Naive thymus-derived CD4-positive, alpha-beta T cell (primary cell): ENCODE measurements at regions not wholly inside any gene's neighbourhood (a gene's known extent, or its start where the extent isn't known, plus 50 kb on each side); places are given as distances from the start of the nearest gene placed in this dataset.

Experiments used
- ATAC-seq: fragments of 150-1000 bp; cut with Tn5 transposase; 2 replicates; pipeline ENCODE4 v1.10.0; 2021; ENCODE audit warnings: mild to moderate bottlenecking, moderate library complexity
- CTCF ChIA-PET: fragments of 350-600 bp; sonication (Branson Sonifier 250); formaldehyde crosslinking; loops from one replicate; lab custom pipeline; 2021; ENCODE audit warnings: antibody characterized with exemption; lab: Charles Lee
- POLR2A ChIA-PET: fragments of 350-600 bp; sonication (Branson Sonifier 250); formaldehyde crosslinking; loops from one replicate; lab custom pipeline; 2021; ENCODE audit warnings: antibody characterized with exemption, inconsistent platforms; lab: Charles Lee
- DNase-seq, 9 donors: peaks; one replicate each; pipeline versions ENCODE4 v3.0.0 to v3.0.0-alpha.2; 2020 to 2022; ENCODE audit warnings: mixed read lengths in 1 of 9
- H3K27ac ChIP-seq: one replicate; pipeline ENCODE4 v1.7.0; 2013; ENCODE audit warnings: mild to moderate bottlenecking, low read depth, low read length, moderate library complexity
- H3K27me3 ChIP-seq, 2 donors: one replicate each; pipeline ENCODE4 v1.7.0; 2013; ENCODE audit warnings: low read length in 2 of 2, mild to moderate bottlenecking in 2 of 2, moderate library complexity in 2 of 2; ENCODE audit not compliant: control insufficient read depth in 2 of 2, insufficient read depth in 2 of 2
- H3K36me3 ChIP-seq, 3 experiments: 1 replicate in 2 of 3; 2 replicates in 1 of 3; pipeline ENCODE4 v1.7.0; 2013; ENCODE audit warnings: low read length in 3 of 3, mild to moderate bottlenecking in 3 of 3, moderate library complexity in 1 of 3; ENCODE audit not compliant: insufficient read depth in 3 of 3, control insufficient read depth in 2 of 3
- H3K4me1 ChIP-seq, 2 donors: one replicate each; pipeline ENCODE4 v1.7.0; 2013; ENCODE audit warnings: low read length in 2 of 2, mild to moderate bottlenecking in 2 of 2, moderate library complexity in 1 of 2; ENCODE audit not compliant: control insufficient read depth in 2 of 2, insufficient read depth in 2 of 2
- H3K4me3 ChIP-seq: 2 replicates; pipeline ENCODE4 v1.7.0; 2013; ENCODE audit warnings: mild to moderate bottlenecking, low read length
- H3K9me3 ChIP-seq, 3 experiments: 1 replicate in 2 of 3; 2 replicates in 1 of 3; pipeline ENCODE4 v1.7.0; 2013; ENCODE audit warnings: low read length in 3 of 3; ENCODE audit not compliant: control insufficient read depth in 2 of 3
- H3K27ac Mint-ChIP-seq, 9 donors: one replicate each; pipeline ENCODE4 v1.8.0; 2020 to 2022; ENCODE audit warnings: mixed read lengths in 9 of 9, mild to moderate bottlenecking in 8 of 9, moderate library complexity in 5 of 9, inconsistent platforms in 2 of 9
- H3K27me3 Mint-ChIP-seq, 5 donors: one replicate each; pipeline ENCODE4 v1.8.0; 2021 to 2022; ENCODE audit warnings: mixed read lengths in 5 of 5, mild to moderate bottlenecking in 1 of 5
- H3K36me3 Mint-ChIP-seq, 5 donors: one replicate each; pipeline ENCODE4 v1.8.0; 2020 to 2022; ENCODE audit warnings: mixed read lengths in 5 of 5, mild to moderate bottlenecking in 3 of 5, inconsistent platforms in 1 of 5
- H3K4me1 Mint-ChIP-seq, 7 donors: one replicate each; pipeline ENCODE4 v1.8.0; 2020 to 2022; ENCODE audit warnings: mixed read lengths in 7 of 7, mild to moderate bottlenecking in 3 of 7, inconsistent platforms in 1 of 7
- H3K4me3 Mint-ChIP-seq, 10 donors: one replicate each; pipeline ENCODE4 v1.8.0; 2020 to 2022; ENCODE audit warnings: mild to moderate bottlenecking in 10 of 10, mixed read lengths in 10 of 10, moderate library complexity in 6 of 10, inconsistent platforms in 2 of 10
- H3K9me3 Mint-ChIP-seq, 11 donors: one replicate each; pipeline ENCODE4 v1.8.0; 2020 to 2022; ENCODE audit warnings: mixed read lengths in 11 of 11, mild to moderate bottlenecking in 4 of 11, inconsistent platforms in 1 of 11, moderate library complexity in 1 of 11
- intact Hi-C, 2 donors: fragments of 100-400 bp; cut with micrococcal nuclease; formaldehyde crosslinking; loops; one replicate each; pipeline ENCODE4 v1.15.1; 2023

- no peaks in the 10 kb centered on the region for H3K9me3 ChIP-seq
- ChIA-PET POLR2A (no interaction called here), CTCF (no interaction called here)
- no peaks in the 10 kb centered on the region for H3K27me3 ChIP-seq
- no peak overlapping the region for H3K4me3 ChIP-seq
- H3K9me3 Mint-ChIP-seq = peaks cover 0 to 1% (median 0%) of the 10 kb centered on the region in 11 donors
- no peaks in the 10 kb centered on the region for H3K4me1 ChIP-seq
- no peaks in the 10 kb centered on the region for H3K4me1 Mint-ChIP-seq
- no peak for ATAC-seq
- H3K4me3 Mint-ChIP-seq = no peak overlapping the region
- intact Hi-C loops = no loop called here
- no peaks in the 10 kb centered on the region for H3K36me3 ChIP-seq
- peaks cover 0 to 22% (median 5%) of the 10 kb centered on the region in 5 donors for H3K27me3 Mint-ChIP-seq
- H3K36me3 Mint-ChIP-seq = no peaks in the 10 kb centered on the region
- H3K27ac ChIP-seq = no peak overlapping the region
- H3K27ac Mint-ChIP-seq = no peak overlapping the region
- DNase-seq = no peak
These were observed 90.3 kb upstream of the XYLT1 start for GRCh38 chr16:17561056-17561455.

GRCh38 chr16:17560548-17560947 is 89.8 kb upstream of the XYLT1 start:
- H3K4me1 Mint-ChIP-seq = no peaks in the 10 kb centered on the region
- Histone ChIP-seq H3K4me3 (no peak overlapping the region), H3K27ac (no peak overlapping the region), H3K4me1 (no peaks in the 10 kb centered on the region), H3K9me3 (no peaks in the 10 kb centered on the region), H3K36me3 (no peaks in the 10 kb centered on the region), H3K27me3 (no peaks in the 10 kb centered on the region)
- POLR2A ChIA-PET = no interaction called here
- H3K27ac Mint-ChIP-seq = no peak overlapping the region
- no peak overlapping the region for H3K4me3 Mint-ChIP-seq
- DNase-seq (no peak), ATAC-seq (no peak)
- H3K9me3 Mint-ChIP-seq = no peaks in the 10 kb centered on the region
- intact Hi-C loops = no loop called here
- H3K27me3 Mint-ChIP-seq = peaks cover 0 to 22% (median 4%) of the 10 kb centered on the region in 5 donors
- H3K36me3 Mint-ChIP-seq = no peaks in the 10 kb centered on the region
- CTCF ChIA-PET = no interaction called here

- H3K9me3 Mint-ChIP-seq = no peaks in the 10 kb centered on the region
- POLR2A ChIA-PET = no interaction called here
- CTCF ChIA-PET = no interaction called here
- Histone ChIP-seq H3K9me3 (no peaks in the 10 kb centered on the region), H3K27ac (no peak overlapping the region), H3K4me3 (no peak overlapping the region), H3K36me3 (no peaks in the 10 kb centered on the region), H3K4me1 (no peaks in the 10 kb centered on the region), H3K27me3 (no peaks in the 10 kb centered on the region)
- peaks cover 0 to 23% (median 4%) of the 10 kb centered on the region in 5 donors for H3K27me3 Mint-ChIP-seq
- intact Hi-C loops = no loop called here
- no peak overlapping the region for H3K4me3 Mint-ChIP-seq
- H3K27ac Mint-ChIP-seq = no peak overlapping the region
- no peak for ATAC-seq
- no peak for DNase-seq
- no peaks in the 10 kb centered on the region for H3K4me1 Mint-ChIP-seq
- no peaks in the 10 kb centered on the region for H3K36me3 Mint-ChIP-seq
These were observed 88.6 kb upstream of the XYLT1 start for GRCh38 chr16:17559394-17559793.

- peaks cover 0 to 27% (median 4%) of the 10 kb centered on the region in 5 donors for H3K27me3 Mint-ChIP-seq
- no peak overlapping the region for H3K27ac Mint-ChIP-seq
- DNase-seq (no peak), ATAC-seq (no peak)
- H3K27ac ChIP-seq = no peak overlapping the region
- intact Hi-C loops = no loop called here
- CTCF ChIA-PET = interaction anchor here (0.9 kb wide), 1 partner anchor 83 kb away, joined by 4 read pairs; no protein-coding TSS in a partner anchor
- no peaks in the 10 kb centered on the region for H3K4me1 ChIP-seq
- no peaks in the 10 kb centered on the region for H3K36me3 Mint-ChIP-seq
- H3K9me3 ChIP-seq = no peaks in the 10 kb centered on the region
- POLR2A ChIA-PET = no interaction called here
- H3K4me1 Mint-ChIP-seq = no peaks in the 10 kb centered on the region
- no peak overlapping the region for H3K4me3 Mint-ChIP-seq
- H3K9me3 Mint-ChIP-seq = no peaks in the 10 kb centered on the region
- no peaks in the 10 kb centered on the region for H3K36me3 ChIP-seq
- H3K27me3 ChIP-seq = no peaks in the 10 kb centered on the region
- no peak overlapping the region for H3K4me3 ChIP-seq
These were observed 87.2 kb upstream of the XYLT1 start for GRCh38 chr16:17557949-17558348.

- Histone ChIP-seq H3K4me1 (no peaks in the 10 kb centered on the region), H3K27me3 (no peaks in the 10 kb centered on the region), H3K36me3 (no peaks in the 10 kb centered on the region), H3K27ac (no peak overlapping the region), H3K9me3 (no peaks in the 10 kb centered on the region), H3K4me3 (no peak overlapping the region)
- no peak overlapping the region for H3K4me3 Mint-ChIP-seq
- peak; percentile 38 for ATAC-seq
- H3K4me1 Mint-ChIP-seq = no peaks in the 10 kb centered on the region
- no peak for DNase-seq
- no peak overlapping the region for H3K27ac Mint-ChIP-seq
- ChIA-PET CTCF (interaction anchor here (0.9 kb wide), 1 partner anchor 83 kb away, joined by 4 read pairs; no protein-coding TSS in a partner anchor), POLR2A (no interaction called here)
- intact Hi-C loops = no loop called here
- H3K27me3 Mint-ChIP-seq = peaks cover 0 to 25% (median 4%) of the 10 kb centered on the region in 5 donors
- no peaks in the 10 kb centered on the region for H3K9me3 Mint-ChIP-seq
- no peaks in the 10 kb centered on the region for H3K36me3 Mint-ChIP-seq
These were observed 86.7 kb upstream of the XYLT1 start for GRCh38 chr16:17557480-17557879.

GRCh38 chr16:17556276-17557052 is 85.7 kb upstream of the XYLT1 start:
- Mint-ChIP-seq H3K36me3 (no peaks in the 10 kb centered on the region), H3K9me3 (no peaks in the 10 kb centered on the region), H3K4me1 (no peaks in the 10 kb centered on the region), H3K27ac (peak overlapping the region in 1 of 9 donors; percentile 19), H3K27me3 (peaks cover 0 to 24% (median 4%) of the 10 kb centered on the region in 5 donors), H3K4me3 (no peak overlapping the region)
- intact Hi-C loops = no loop called here
- ChIA-PET POLR2A (no interaction called here), CTCF (no interaction called here)
- no peaks in the 10 kb centered on the region for H3K9me3 ChIP-seq
- no peak overlapping the region for H3K4me3 ChIP-seq
- ATAC-seq (no peak), DNase-seq (peak in 2 of 9 donors; percentile 2 to 8)
- no peak overlapping the region for H3K27ac ChIP-seq
- H3K27me3 ChIP-seq = no peaks in the 10 kb centered on the region
- no peaks in the 10 kb centered on the region for H3K4me1 ChIP-seq
- no peaks in the 10 kb centered on the region for H3K36me3 ChIP-seq

GRCh38 chr16:17555176-17555575 is 84.4 kb upstream of the XYLT1 start:
- Mint-ChIP-seq H3K4me3 (no peak overlapping the region), H3K9me3 (no peaks in the 10 kb centered on the region), H3K36me3 (no peaks in the 10 kb centered on the region), H3K4me1 (no peaks in the 10 kb centered on the region), H3K27me3 (peaks cover 0 to 17% (median 1%) of the 10 kb centered on the region in 5 donors), H3K27ac (peak overlapping the region in 1 of 9 donors; percentile 32)
- no peaks in the 10 kb centered on the region for H3K36me3 ChIP-seq
- H3K9me3 ChIP-seq = no peaks in the 10 kb centered on the region
- POLR2A ChIA-PET = no interaction called here
- ATAC-seq (no peak), DNase-seq (no peak)
- H3K4me1 ChIP-seq = no peaks in the 10 kb centered on the region
- no peak overlapping the region for H3K27ac ChIP-seq
- no peak overlapping the region for H3K4me3 ChIP-seq
- intact Hi-C loops = no loop called here
- no peaks in the 10 kb centered on the region for H3K27me3 ChIP-seq
- CTCF ChIA-PET = interaction anchor here (0.6 kb wide), 1 partner anchor 13 kb away, joined by 4 read pairs; no protein-coding TSS in a partner anchor
